ENCODE measurements at regions not wholly inside any gene's neighbourhood (a gene's known extent, or its start where the extent isn't known, plus 50 kb on each side); places are given as distances from the start of the nearest gene placed in this dataset.

GRCh38 chr4:111641813-111642579 lies 503.3 kb upstream of the FAM241A start:
- no peak overlapping the region for H3K9ac ChIP-seq (ENCODE audit: low read depth, low read length)
- no peaks in the 10 kb centered on the region for H3K27me3 ChIP-seq (ENCODE audit: control insufficient read depth, insufficient read depth, low read length)
- no peaks in the 10 kb centered on the region for H3K4me1 ChIP-seq (ENCODE audit: control insufficient read depth, insufficient read depth, low read length)
- H3K27ac ChIP-seq (ENCODE audit: low read depth, low read length): no peak overlapping the region
- H3K9me3 ChIP-seq (ENCODE audit: control insufficient read depth, insufficient read depth, low read length): no peaks in the 10 kb centered on the region
- no peak overlapping the region for H3K4me3 ChIP-seq (ENCODE audit: low read depth, low read length)
- H3K36me3 ChIP-seq (ENCODE audit: control insufficient read depth, insufficient read depth, low read length): no peaks in the 10 kb centered on the region

- no peak overlapping the region for H3K4me3 ChIP-seq (ENCODE audit: low read depth, low read length)
- H3K9me3 ChIP-seq (ENCODE audit: control insufficient read depth, insufficient read depth, low read length): no peaks in the 10 kb centered on the region
- H3K36me3 ChIP-seq (ENCODE audit: control insufficient read depth, insufficient read depth, low read length): no peaks in the 10 kb centered on the region
- H3K4me1 ChIP-seq (ENCODE audit: control insufficient read depth, insufficient read depth, low read length): peaks cover 48% of the 10 kb centered on the region
- no peaks in the 10 kb centered on the region for H3K27me3 ChIP-seq (ENCODE audit: control insufficient read depth, insufficient read depth, low read length)
- H3K27ac ChIP-seq (ENCODE audit: low read depth, low read length): no peak overlapping the region
- no peak overlapping the region for H3K9ac ChIP-seq (ENCODE audit: low read depth, low read length)
Measured at GRCh38 chr4:111648056-111648455, 497.2 kb upstream of the FAM241A start.

- Histone ChIP-seq H3K4me3 (ENCODE audit: low read depth, low read length) (peak overlapping the region; percentile 39; the same call in 1 of the 2 replicates), H3K9me3 (ENCODE audit: control insufficient read depth, insufficient read depth, low read length) (no peaks in the 10 kb centered on the region), H3K27ac (ENCODE audit: low read depth, low read length) (no peak overlapping the region), H3K36me3 (ENCODE audit: control insufficient read depth, insufficient read depth, low read length) (no peaks in the 10 kb centered on the region), H3K4me1 (ENCODE audit: control insufficient read depth, insufficient read depth, low read length) (peaks cover 50% of the 10 kb centered on the region), H3K9ac (ENCODE audit: low read depth, low read length) (no peak overlapping the region), H3K27me3 (ENCODE audit: control insufficient read depth, insufficient read depth, low read length) (no peaks in the 10 kb centered on the region)
Measured at GRCh38 chr4:111649308-111649707, 495.9 kb upstream of the FAM241A start.

- peak overlapping the region; percentile 68 for H3K27ac ChIP-seq (ENCODE audit: low read depth, low read length)
- H3K4me3 ChIP-seq (ENCODE audit: low read depth, low read length): peak overlapping the region; percentile 39
- peaks cover 50% of the 10 kb centered on the region for H3K4me1 ChIP-seq (ENCODE audit: control insufficient read depth, insufficient read depth, low read length)
- no peaks in the 10 kb centered on the region for H3K9me3 ChIP-seq (ENCODE audit: control insufficient read depth, insufficient read depth, low read length)
- H3K36me3 ChIP-seq (ENCODE audit: control insufficient read depth, insufficient read depth, low read length): no peaks in the 10 kb centered on the region
- H3K9ac ChIP-seq (ENCODE audit: low read depth, low read length): no peak overlapping the region
- H3K27me3 ChIP-seq (ENCODE audit: control insufficient read depth, insufficient read depth, low read length): no peaks in the 10 kb centered on the region
Measured at GRCh38 chr4:111650146-111650545, 495.1 kb upstream of the FAM241A start.

GRCh38 chr4:111650674-111651086 lies 494.6 kb upstream of the FAM241A start:
- Histone ChIP-seq H3K27me3 (ENCODE audit: control insufficient read depth, insufficient read depth, low read length) (no peaks in the 10 kb centered on the region), H3K4me3 (ENCODE audit: low read depth, low read length) (peak overlapping the region; percentile 39), H3K27ac (ENCODE audit: low read depth, low read length) (peak overlapping the region; percentile 68), H3K36me3 (ENCODE audit: control insufficient read depth, insufficient read depth, low read length) (no peaks in the 10 kb centered on the region), H3K9ac (ENCODE audit: low read depth, low read length) (no peak overlapping the region), H3K9me3 (ENCODE audit: control insufficient read depth, insufficient read depth, low read length) (no peaks in the 10 kb centered on the region), H3K4me1 (ENCODE audit: control insufficient read depth, insufficient read depth, low read length) (peaks cover 50% of the 10 kb centered on the region)

- Histone ChIP-seq H3K27me3 (ENCODE audit: control insufficient read depth, insufficient read depth, low read length) (no peaks in the 10 kb centered on the region), H3K36me3 (ENCODE audit: control insufficient read depth, insufficient read depth, low read length) (no peaks in the 10 kb centered on the region), H3K9ac (ENCODE audit: low read depth, low read length) (no peak overlapping the region), H3K27ac (ENCODE audit: low read depth, low read length) (no peak overlapping the region), H3K9me3 (ENCODE audit: control insufficient read depth, insufficient read depth, low read length) (no peaks in the 10 kb centered on the region), H3K4me3 (ENCODE audit: low read depth, low read length) (no peak overlapping the region), H3K4me1 (ENCODE audit: control insufficient read depth, insufficient read depth, low read length) (peaks cover 57% of the 10 kb centered on the region)
Measured at GRCh38 chr4:111652236-111652635, 493.0 kb upstream of the FAM241A start.

GRCh38 chr4:111652986-111653385 lies 492.3 kb upstream of the FAM241A start:
- peaks cover 57% of the 10 kb centered on the region for H3K4me1 ChIP-seq (ENCODE audit: control insufficient read depth, insufficient read depth, low read length)
- no peak overlapping the region for H3K9ac ChIP-seq (ENCODE audit: low read depth, low read length)
- H3K36me3 ChIP-seq (ENCODE audit: control insufficient read depth, insufficient read depth, low read length): no peaks in the 10 kb centered on the region
- no peak overlapping the region for H3K4me3 ChIP-seq (ENCODE audit: low read depth, low read length)
- H3K27ac ChIP-seq (ENCODE audit: low read depth, low read length): no peak overlapping the region
- no peaks in the 10 kb centered on the region for H3K27me3 ChIP-seq (ENCODE audit: control insufficient read depth, insufficient read depth, low read length)
- H3K9me3 ChIP-seq (ENCODE audit: control insufficient read depth, insufficient read depth, low read length): no peaks in the 10 kb centered on the region

- no peaks in the 10 kb centered on the region for H3K4me1 ChIP-seq (ENCODE audit: control insufficient read depth, insufficient read depth, low read length)
- no peaks in the 10 kb centered on the region for H3K27me3 ChIP-seq (ENCODE audit: control insufficient read depth, insufficient read depth, low read length)
- H3K27ac ChIP-seq (ENCODE audit: low read depth, low read length): no peak overlapping the region
- H3K36me3 ChIP-seq (ENCODE audit: control insufficient read depth, insufficient read depth, low read length): no peaks in the 10 kb centered on the region
- H3K9ac ChIP-seq (ENCODE audit: low read depth, low read length): no peak overlapping the region
- no peaks in the 10 kb centered on the region for H3K9me3 ChIP-seq (ENCODE audit: control insufficient read depth, insufficient read depth, low read length)
- no peak overlapping the region for H3K4me3 ChIP-seq (ENCODE audit: low read depth, low read length)
Measured at GRCh38 chr4:111662496-111662895, 482.8 kb upstream of the FAM241A start.

GRCh38 chr4:111664308-111664945 lies 480.8 kb upstream of the FAM241A start:
- Histone ChIP-seq H3K9me3 (ENCODE audit: control insufficient read depth, insufficient read depth, low read length) (no peaks in the 10 kb centered on the region), H3K27ac (ENCODE audit: low read depth, low read length) (no peak overlapping the region), H3K4me1 (ENCODE audit: control insufficient read depth, insufficient read depth, low read length) (no peaks in the 10 kb centered on the region), H3K9ac (ENCODE audit: low read depth, low read length) (no peak overlapping the region), H3K36me3 (ENCODE audit: control insufficient read depth, insufficient read depth, low read length) (no peaks in the 10 kb centered on the region), H3K27me3 (ENCODE audit: control insufficient read depth, insufficient read depth, low read length) (no peaks in the 10 kb centered on the region), H3K4me3 (ENCODE audit: low read depth, low read length) (no peak overlapping the region)

GRCh38 chr4:111666826-111667360 lies 478.4 kb upstream of the FAM241A start:
- no peak overlapping the region for H3K4me3 ChIP-seq (ENCODE audit: low read depth, low read length)
- H3K36me3 ChIP-seq (ENCODE audit: control insufficient read depth, insufficient read depth, low read length): no peaks in the 10 kb centered on the region
- no peaks in the 10 kb centered on the region for H3K9me3 ChIP-seq (ENCODE audit: control insufficient read depth, insufficient read depth, low read length)
- no peak overlapping the region for H3K9ac ChIP-seq (ENCODE audit: low read depth, low read length)
- H3K27me3 ChIP-seq (ENCODE audit: control insufficient read depth, insufficient read depth, low read length): no peaks in the 10 kb centered on the region
- H3K4me1 ChIP-seq (ENCODE audit: control insufficient read depth, insufficient read depth, low read length): no peaks in the 10 kb centered on the region
- no peak overlapping the region for H3K27ac ChIP-seq (ENCODE audit: low read depth, low read length)

- Histone ChIP-seq H3K9ac (ENCODE audit: low read depth, low read length) (no peak overlapping the region), H3K27me3 (ENCODE audit: control insufficient read depth, insufficient read depth, low read length) (no peaks in the 10 kb centered on the region), H3K9me3 (ENCODE audit: control insufficient read depth, insufficient read depth, low read length) (no peaks in the 10 kb centered on the region), H3K4me3 (ENCODE audit: low read depth, low read length) (no peak overlapping the region), H3K27ac (ENCODE audit: low read depth, low read length) (no peak overlapping the region), H3K36me3 (ENCODE audit: control insufficient read depth, insufficient read depth, low read length) (no peaks in the 10 kb centered on the region), H3K4me1 (ENCODE audit: control insufficient read depth, insufficient read depth, low read length) (0 out of 2 replicates have a peak, but pooled peaks cover 5% of the 10 kb centered on the region)
Measured at GRCh38 chr4:111671756-111672155, 473.5 kb upstream of the FAM241A start.

Measured in HUES48 (cell line).